HEK293 (cell line): ENCODE measurements at regions not wholly inside any gene's neighbourhood (a gene's known extent, or its start where the extent isn't known, plus 50 kb on each side); places are given as distances from the start of the nearest gene placed in this dataset.

Experiments used
- CTCF ChIA-PET: fragments of 350-600 bp; formaldehyde crosslinking; extraction: SDS; loops from one replicate; lab custom pipeline; 2021; ENCODE audit warnings: antibody characterized with exemption; lab: Yijun Ruan, JAX
- POLR2A ChIA-PET: fragments of 300-600 bp; formaldehyde crosslinking; extraction: SDS; loops from one replicate; lab custom pipeline; 2020; ENCODE audit warnings: antibody characterized with exemption, inconsistent platforms; lab: Yijun Ruan, JAX
- H3K27ac ChIP-seq: fragments of 200-500 bp; sonication (Bioruptor generic); 2 replicates; pipeline ENCODE4 v1.5.1; 2014; ENCODE audit warnings: low read depth, low read length, control low read depth, inconsistent platforms; ENCODE audit errors: extremely low read depth
- H3K36me3 ChIP-seq, 2 experiments: fragments of 200-500 bp in 1 of 2; sonication (Bioruptor generic) in 1 of 2; 1 replicate in 1 of 2; 2 replicates in 1 of 2; pipeline ENCODE4 v1.5.1; 2014 to 2017; ENCODE audit warnings: inconsistent platforms in 2 of 2, low read length in 2 of 2; ENCODE audit not compliant: control insufficient read depth in 2 of 2, insufficient read depth in 1 of 2
- H3K4me1 ChIP-seq: fragments of 200-500 bp; sonication (Bioruptor generic); 2 replicates; pipeline ENCODE4 v1.5.1; 2014; ENCODE audit warnings: mild to moderate bottlenecking, low read length, inconsistent platforms; ENCODE audit not compliant: control insufficient read depth, insufficient read depth
- H3K4me3 ChIP-seq: 2 replicates; pipeline ENCODE4 v1.5.1; 2011; ENCODE audit warnings: low read depth, mild to moderate bottlenecking, control low read depth, low read length, moderate library complexity
- H3K9me3 ChIP-seq: fragments of 200-500 bp; sonication (Bioruptor generic); 2 replicates; pipeline ENCODE4 v1.5.1; 2014; ENCODE audit warnings: low read depth, low read length, inconsistent platforms; ENCODE audit not compliant: control insufficient read depth, insufficient read depth
- FEZF1 ChIP-seq: fragments of 450-650 bp; formaldehyde crosslinking; IDR thresholded peaks from 2 replicates; pipeline ENCODE4 v1.5.1; 2016; ENCODE audit warnings: missing biosample characterization, missing genetic modification characterization
- GLI4 ChIP-seq: fragments of 450-650 bp; formaldehyde crosslinking; IDR thresholded peaks from 2 replicates; pipeline ENCODE4 v1.5.1; 2016; ENCODE audit warnings: missing biosample characterization, missing genetic modification characterization
- GLIS2 ChIP-seq: fragments of 450-650 bp; formaldehyde crosslinking; IDR thresholded peaks from 2 replicates; pipeline ENCODE4 v1.5.1; 2016; ENCODE audit warnings: missing biosample characterization, missing genetic modification characterization
- HOXC10 ChIP-seq: sonication (generic); formaldehyde crosslinking; IDR thresholded peaks from 2 replicates; pipeline ENCODE4 v1.8.1; 2023; ENCODE audit warnings: mild to moderate bottlenecking, missing genetic modification reagents
- HOXD13 ChIP-seq: sonication (generic); formaldehyde crosslinking; IDR thresholded peaks from 2 replicates; pipeline ENCODE4 v1.8.0; 2022; ENCODE audit warnings: missing genetic modification reagents, borderline replicate concordance
- OSR2 ChIP-seq: fragments of 450-650 bp; formaldehyde crosslinking; IDR thresholded peaks from 2 replicates; pipeline ENCODE4 v1.5.1; 2016; ENCODE audit warnings: missing biosample characterization, missing genetic modification characterization
- PBX3 ChIP-seq: sonication (generic); formaldehyde crosslinking; IDR thresholded peaks from 2 replicates; pipeline ENCODE4 v1.8.1; 2022; ENCODE audit warnings: mild to moderate bottlenecking, moderate library complexity, missing genetic modification reagents
- PRDM6 ChIP-seq: fragments of 450-650 bp; formaldehyde crosslinking; IDR thresholded peaks from 2 replicates; pipeline ENCODE4 v1.5.1; 2017; ENCODE audit warnings: missing biosample characterization, missing genetic modification characterization
- YY1 ChIP-seq: fragments of 450-650 bp; formaldehyde crosslinking; IDR thresholded peaks from 2 replicates; pipeline ENCODE4 v1.5.1; 2018; ENCODE audit warnings: missing biosample characterization, missing genetic modification characterization
- ZFP37 ChIP-seq: fragments of 450-650 bp; formaldehyde crosslinking; IDR thresholded peaks from 2 replicates; pipeline ENCODE4 v1.5.1; 2016; ENCODE audit warnings: missing biosample characterization, missing genetic modification characterization
- ZNF148 ChIP-seq: fragments of 450-650 bp; formaldehyde crosslinking; IDR thresholded peaks from 2 replicates; pipeline ENCODE4 v1.5.0; 2017; ENCODE audit warnings: missing biosample characterization, missing genetic modification characterization, borderline replicate concordance
- ZNF16 ChIP-seq: fragments of 450-650 bp; formaldehyde crosslinking; IDR thresholded peaks from 2 replicates; pipeline ENCODE4 v1.5.1; 2016; ENCODE audit warnings: low read depth, missing biosample characterization, missing genetic modification characterization
- ZNF184 ChIP-seq: fragments of 450-650 bp; IDR thresholded peaks from 2 replicates; pipeline ENCODE4 v1.5.1; 2018; ENCODE audit warnings: missing biosample characterization, mild to moderate bottlenecking, missing genetic modification characterization
- ZNF19 ChIP-seq: fragments of 450-650 bp; formaldehyde crosslinking; IDR thresholded peaks from 2 replicates; pipeline ENCODE4; 2016; ENCODE audit warnings: missing biosample characterization, missing genetic modification characterization, low read depth
- ZNF2 ChIP-seq: fragments of 450-650 bp; formaldehyde crosslinking; IDR thresholded peaks from 2 replicates; pipeline ENCODE4 v1.5.1; 2016; ENCODE audit warnings: missing biosample characterization, missing genetic modification characterization
- ZNF211 ChIP-seq: fragments of 450-650 bp; formaldehyde crosslinking; IDR thresholded peaks from 2 replicates; pipeline ENCODE4 v1.5.1; 2016; ENCODE audit warnings: low read depth, missing biosample characterization, missing genetic modification characterization
- ZNF266 ChIP-seq: fragments of 450-650 bp; formaldehyde crosslinking; IDR thresholded peaks from 2 replicates; pipeline ENCODE4 v1.5.1; 2016; ENCODE audit warnings: missing biosample characterization, missing genetic modification characterization, low read depth
- ZNF362 ChIP-seq: fragments of 450-650 bp; formaldehyde crosslinking; IDR thresholded peaks from 2 replicates; pipeline ENCODE4 v1.5.1; 2016; ENCODE audit warnings: missing biosample characterization, missing genetic modification characterization
- ZNF518A ChIP-seq: fragments of 450-650 bp; formaldehyde crosslinking; conservative IDR thresholded peaks from 2 replicates; pipeline ENCODE4 v1.5.1; 2016; ENCODE audit warnings: low read depth, missing biosample characterization, missing genetic modification characterization
- ZNF623 ChIP-seq: fragments of 450-650 bp; formaldehyde crosslinking; IDR thresholded peaks from 2 replicates; pipeline ENCODE4 v1.5.1; 2016; ENCODE audit warnings: missing biosample characterization, missing genetic modification characterization
- ZNF645 ChIP-seq: fragments of 450-650 bp; formaldehyde crosslinking; IDR thresholded peaks from 2 replicates; pipeline ENCODE4; 2016; ENCODE audit warnings: missing biosample characterization, missing genetic modification characterization
- ZNF843 ChIP-seq: fragments of 450-650 bp; formaldehyde crosslinking; IDR thresholded peaks from 2 replicates; pipeline ENCODE4 v1.5.1; 2016; ENCODE audit warnings: missing biosample characterization, missing genetic modification characterization
- ZSCAN4 ChIP-seq: fragments of 450-650 bp; formaldehyde crosslinking; IDR thresholded peaks from 2 replicates; pipeline ENCODE4 v1.5.1; 2017; ENCODE audit warnings: missing biosample characterization, missing genetic modification characterization

- CTCF ChIA-PET: interaction anchor here (0.5 to 1.5 kb wide), 5 partner anchors 65 to 221 kb away, joined by 3 to 8 read pairs (median 3); no protein-coding TSS in a partner anchor
- TF ChIP-seq ZNF843 (tag by site-specific recombination): peak; percentile 71; the same call in 1 of the 2 replicates
- TF ChIP-seq GLIS2 (tag by site-specific recombination): 0 out of 2 replicates have a peak, but pooled peaks have one; percentile 24
- TF ChIP-seq ZNF148: no peak
- TF ChIP-seq ZFP37: no peak
- TF ChIP-seq ZNF645 (tag by site-specific recombination): no peak
- TF ChIP-seq ZSCAN4 (tag by site-specific recombination): no peak
- TF ChIP-seq ZNF16 (tag by site-specific recombination): no peak
- peak; percentile 62 for TF ChIP-seq OSR2 (tag by site-specific recombination)
- TF ChIP-seq FEZF1 (tag by site-specific recombination): peak; percentile 86
- TF ChIP-seq ZNF266 (tag by site-specific recombination): no peak
- TF ChIP-seq ZNF211 (tag by site-specific recombination): no peak
- no peak for TF ChIP-seq ZNF362 (tag by site-specific recombination)
- 0 out of 2 replicates have a peak, but pooled peaks have one; percentile 45 for TF ChIP-seq GLI4 (tag by site-specific recombination)
- TF ChIP-seq PBX3 (CRISPR knock-in tag): no peak
- TF ChIP-seq PRDM6: no peak; the same call in 1 of the 2 replicates
- no peak for TF ChIP-seq ZNF19 (tag by site-specific recombination)
- TF ChIP-seq HOXD13 (CRISPR knock-in tag): no peak
- TF ChIP-seq HOXC10 (CRISPR knock-in tag): no peak
- TF ChIP-seq ZNF2: 0 out of 2 replicates have a peak, but pooled peaks have one; percentile 29
- TF ChIP-seq ZNF518A (tag by site-specific recombination): peak; percentile 31; the same call in 1 of the 2 replicates
- TF ChIP-seq YY1 (tag by site-specific recombination): no peak
- TF ChIP-seq ZNF623 (tag by site-specific recombination): no peak
- TF ChIP-seq ZNF184 (tag by site-specific recombination): no peak
Measured at GRCh38 chr17:79242873-79243602, 168.4 kb downstream of the ENGASE start.

More at GRCh38 chr17:79242873-79243602, 168.4 kb downstream of the ENGASE start:
- Histone ChIP-seq H3K27ac (no peak overlapping the region), H3K4me3 (no peak overlapping the region), H3K9me3 (no peaks in the 10 kb centered on the region), H3K36me3 (no peaks in the 10 kb centered on the region), H3K4me1 (no peaks in the 10 kb centered on the region; the same call in 1 of the 2 replicates)
- POLR2A ChIA-PET: interaction anchor here (0.7 kb wide), 1 partner anchor 12 kb away, joined by 3 read pairs; no protein-coding TSS in a partner anchor
